Superior temporal gyrus (tissue), 1 donor: ENCODE measurements at regions not wholly inside any gene's neighbourhood (a gene's known extent, or its start where the extent isn't known, plus 50 kb on each side); places are given as distances from the start of the nearest gene placed in this dataset.

ENCODE experiments used
- DNase-seq: peaks from one replicate; pipeline ENCODE4 v3.0.0-alpha.2; 2016; ENCODE audit errors: extremely low spot score

DNA sequence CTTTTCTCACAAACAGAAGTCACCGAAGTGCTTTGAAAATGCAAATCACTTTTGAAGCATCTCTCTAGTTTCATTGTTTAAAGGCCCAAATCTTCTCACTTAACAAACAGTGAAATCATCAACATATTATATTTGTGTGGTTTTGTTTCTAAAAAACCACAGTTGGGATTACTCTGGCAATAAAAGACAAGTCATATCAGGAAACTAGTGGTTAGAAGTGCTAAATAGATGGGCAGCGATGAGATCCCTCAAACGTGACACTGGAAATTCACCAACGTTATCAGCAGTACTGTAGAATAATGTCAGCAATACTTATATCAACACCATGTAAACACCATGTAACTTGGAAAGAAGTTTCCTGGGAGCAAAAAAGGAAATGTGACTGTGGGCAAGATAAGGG is 893.5 kb downstream of the SUCLG1 start:
- no peak for DNase-seq

DNA sequence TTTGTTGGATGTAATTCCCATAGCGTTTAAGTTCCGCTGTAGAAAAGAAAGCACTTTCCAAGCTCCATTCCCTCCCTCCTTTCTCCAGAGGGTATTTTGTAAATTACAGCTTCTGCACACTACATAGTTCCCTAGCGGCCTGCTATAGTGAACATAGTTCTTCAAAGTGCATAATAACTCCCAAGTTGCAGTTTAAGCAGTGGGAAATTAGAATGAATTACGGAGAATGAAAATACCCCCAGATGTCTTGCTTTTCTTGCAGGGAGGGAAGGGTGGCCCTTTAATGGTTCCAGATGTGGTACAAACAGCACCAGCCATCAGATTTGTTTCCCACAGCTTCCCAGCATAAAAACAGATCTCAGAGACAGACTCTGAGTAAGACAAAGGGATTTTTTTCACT is 893.9 kb downstream of the SUCLG1 start:
- no peak for DNase-seq

DNA sequence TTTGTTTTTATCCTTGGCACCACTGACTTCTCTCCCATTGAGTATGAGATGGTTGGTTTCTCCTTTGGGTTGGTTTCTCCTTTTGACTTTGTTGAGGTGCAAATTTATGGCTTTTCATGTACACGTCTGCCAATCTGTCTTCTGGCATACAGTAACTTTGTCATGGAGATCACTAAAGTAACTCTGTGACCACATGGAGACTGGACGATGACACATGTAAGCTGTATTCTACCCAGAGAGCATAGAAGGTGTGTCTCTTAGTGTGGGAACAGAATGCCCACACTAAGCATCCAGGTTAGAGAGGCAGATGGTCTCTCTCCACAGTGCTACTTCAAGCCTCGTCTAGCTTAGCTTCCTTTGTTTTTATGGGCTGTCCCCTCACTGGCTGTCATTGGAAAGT is 897.5 kb downstream of the SUCLG1 start:
- no peak for DNase-seq

DNA sequence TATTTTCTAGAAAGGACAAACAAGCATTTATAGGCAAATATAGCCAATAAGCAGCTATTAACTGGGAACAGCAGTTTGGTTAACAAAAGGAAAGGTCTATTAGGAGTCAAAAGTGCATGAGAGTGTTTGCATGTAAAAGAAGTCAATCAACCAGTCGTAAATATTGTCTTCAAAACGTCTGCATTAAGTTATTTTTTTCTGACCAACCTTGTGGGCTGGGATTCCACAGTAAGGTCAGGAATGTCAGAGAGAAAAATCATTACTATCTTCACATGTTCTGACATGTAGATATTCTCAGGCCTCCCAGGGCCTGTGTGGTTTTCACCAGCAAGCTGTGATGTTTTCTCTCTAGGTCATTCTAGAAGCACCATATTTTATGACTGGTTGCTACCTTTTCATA is 922.5 kb downstream of the SUCLG1 start:
- no peak for DNase-seq

DNA sequence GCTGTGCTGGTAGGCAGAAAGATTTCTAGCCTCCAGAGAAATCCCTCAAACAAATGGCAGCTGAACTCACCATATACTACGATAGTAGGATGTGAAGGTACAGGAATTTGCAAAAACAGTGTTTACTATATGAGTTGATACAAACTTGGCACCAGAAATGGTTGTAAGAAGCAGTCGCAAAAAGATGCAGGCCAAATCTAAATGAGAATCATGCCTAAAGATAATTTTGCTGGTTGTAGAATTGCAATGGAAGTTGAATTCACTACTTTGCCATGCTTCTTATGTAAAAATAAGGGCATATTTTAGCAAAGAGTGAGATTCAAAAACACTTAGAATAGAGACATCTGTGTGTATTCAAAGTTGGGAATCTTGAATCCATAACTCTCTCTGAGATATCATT is 924.7 kb downstream of the SUCLG1 start:
- no peak for DNase-seq

DNA sequence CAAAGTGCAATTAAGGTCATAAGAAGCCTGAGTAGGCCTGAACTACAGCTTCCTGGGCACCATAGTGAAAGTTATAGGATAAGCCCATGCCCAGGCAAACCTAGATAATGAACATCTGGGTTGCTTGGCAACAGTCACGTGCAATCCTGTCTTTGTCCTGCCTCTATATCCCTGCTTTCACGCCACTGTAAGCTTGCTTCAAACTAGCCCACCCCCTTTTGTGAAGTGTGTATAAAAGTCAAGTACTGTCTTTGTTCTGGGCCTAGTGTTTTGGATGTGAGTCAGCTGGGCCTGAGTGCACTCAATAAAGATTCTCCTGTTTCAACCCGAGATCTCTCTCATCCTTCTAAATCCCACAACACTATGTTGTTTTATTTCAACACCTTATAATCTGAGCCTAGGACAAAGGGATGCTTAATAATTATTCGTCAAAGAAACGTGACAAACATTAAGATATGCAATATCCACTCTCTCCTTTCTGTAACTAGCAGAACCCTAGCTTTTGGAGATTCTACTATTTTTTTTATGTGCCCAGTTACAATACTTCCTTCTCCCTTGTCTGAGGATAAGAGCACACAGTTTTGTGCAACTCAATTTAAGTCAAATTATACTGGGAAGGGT is 927.8 kb downstream of the SUCLG1 start:
- no peak for DNase-seq

DNA sequence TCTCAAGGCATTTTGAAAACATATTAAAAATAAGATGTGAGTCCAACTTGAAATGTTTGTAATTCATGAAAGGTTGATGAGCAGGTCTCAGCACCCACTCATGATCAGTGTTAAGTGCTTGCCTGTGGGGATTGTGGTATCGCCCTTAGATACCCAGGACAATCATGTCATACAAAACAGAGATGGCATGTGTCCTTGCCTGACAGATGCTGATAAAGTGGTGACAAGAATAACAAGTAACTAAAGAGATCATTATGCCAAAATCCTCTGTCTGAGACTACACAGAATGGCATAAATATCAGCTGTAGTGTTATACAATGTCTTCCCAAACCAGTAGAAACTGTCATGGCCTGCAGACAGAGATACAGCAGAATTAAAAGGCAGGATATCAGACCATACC is 930.3 kb downstream of the SUCLG1 start:
- no peak for DNase-seq

DNA sequence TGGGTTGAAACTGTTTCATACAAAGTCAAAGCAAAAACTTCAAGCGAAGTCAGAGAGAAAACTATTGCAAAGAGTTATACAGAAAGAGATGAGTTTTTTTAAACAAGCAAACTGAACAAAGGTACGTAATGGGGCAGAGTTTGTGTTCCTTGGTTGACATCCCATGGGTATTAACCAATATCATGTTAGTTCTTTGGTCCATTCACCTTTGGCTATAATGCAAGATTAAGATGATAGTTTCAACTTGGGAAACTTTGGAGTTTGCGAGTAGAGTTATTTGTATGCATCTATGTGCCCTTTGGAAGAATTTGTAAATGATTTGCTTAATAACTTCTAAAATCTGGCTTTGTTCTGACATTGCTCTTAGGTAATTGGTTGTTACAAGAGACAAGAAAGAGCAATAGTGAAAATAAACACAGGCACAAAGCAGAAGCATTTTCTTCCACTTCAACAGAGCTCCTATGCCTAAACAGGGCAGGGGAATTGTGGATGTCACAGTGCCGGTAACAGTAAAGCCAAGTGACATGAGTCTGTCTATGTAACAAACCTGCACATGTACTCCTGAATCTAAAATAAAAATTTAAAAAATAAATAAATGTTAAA is 936.1 kb downstream of the SUCLG1 start:
- DNase-seq = no peak

DNA sequence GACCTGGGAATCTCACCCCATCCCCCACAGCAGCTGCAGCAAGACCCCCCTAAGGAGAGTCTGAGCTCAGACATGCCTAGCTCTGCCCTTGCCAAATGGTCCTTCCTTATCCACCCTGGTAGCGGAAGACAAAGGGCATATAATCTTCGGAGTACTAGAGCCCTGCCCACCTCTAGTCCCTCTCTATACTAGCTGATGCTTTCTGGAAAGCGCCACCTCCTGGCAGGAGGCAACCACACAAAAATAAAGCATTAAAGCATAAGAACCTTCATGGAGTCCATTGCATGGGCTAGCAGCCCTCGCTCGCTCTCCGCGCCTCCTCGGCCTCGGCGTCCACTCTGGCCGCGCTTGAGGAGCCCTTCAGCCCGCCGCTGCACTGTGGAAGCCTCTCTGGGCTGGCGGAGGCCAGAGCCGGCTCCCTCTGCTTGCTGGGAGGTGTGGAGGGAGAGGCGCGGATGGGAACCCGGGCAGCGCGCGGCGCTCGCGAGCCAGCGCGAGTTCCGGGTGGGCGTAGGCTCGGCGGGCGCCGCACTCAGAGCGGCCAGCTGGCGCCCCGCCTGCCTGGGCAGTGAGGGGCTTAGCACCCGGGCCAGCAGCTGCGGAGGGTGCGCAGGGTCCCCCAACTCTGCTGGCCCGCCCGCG is 941.2 kb downstream of the SUCLG1 start:
- no peak for DNase-seq

DNA sequence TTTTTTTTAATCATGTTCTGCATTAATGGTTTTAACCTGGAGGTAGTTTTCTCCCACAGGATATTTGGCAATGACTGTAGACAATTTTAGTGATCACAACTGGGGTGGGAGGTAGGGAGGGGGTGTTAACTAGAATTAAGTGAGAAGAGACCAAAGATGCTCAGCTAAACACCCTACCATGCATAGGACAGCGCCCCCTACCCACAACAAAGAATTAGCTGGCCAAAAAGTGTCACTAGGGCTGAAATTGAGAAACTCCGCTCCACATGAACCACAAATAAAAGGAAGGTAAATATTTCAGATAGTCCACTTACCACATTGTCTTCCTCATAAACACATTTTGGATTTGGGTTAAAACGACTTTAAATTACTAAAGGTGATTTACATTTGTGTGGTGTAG is 942.6 kb downstream of the SUCLG1 start:
- DNase-seq = no peak

DNA sequence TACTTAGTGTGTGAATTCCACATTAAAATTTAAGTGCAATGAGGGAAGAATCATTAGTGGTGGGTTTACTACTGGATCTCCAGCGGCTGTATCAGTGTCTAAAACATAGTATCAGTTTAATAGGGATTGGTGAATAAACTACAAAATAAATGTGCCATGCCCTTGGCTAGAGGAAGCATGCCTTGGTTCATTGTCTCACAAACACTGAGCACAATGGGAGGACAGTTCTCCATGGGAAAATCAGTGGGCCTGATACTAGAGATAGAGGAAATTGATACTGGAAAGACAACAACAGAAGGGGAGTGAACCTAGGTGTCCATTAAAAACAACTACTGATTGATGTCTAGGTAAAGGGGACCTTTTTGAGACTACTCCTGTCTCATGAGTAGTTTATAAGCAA is 971.6 kb downstream of the SUCLG1 start:
- DNase-seq = no peak

DNA sequence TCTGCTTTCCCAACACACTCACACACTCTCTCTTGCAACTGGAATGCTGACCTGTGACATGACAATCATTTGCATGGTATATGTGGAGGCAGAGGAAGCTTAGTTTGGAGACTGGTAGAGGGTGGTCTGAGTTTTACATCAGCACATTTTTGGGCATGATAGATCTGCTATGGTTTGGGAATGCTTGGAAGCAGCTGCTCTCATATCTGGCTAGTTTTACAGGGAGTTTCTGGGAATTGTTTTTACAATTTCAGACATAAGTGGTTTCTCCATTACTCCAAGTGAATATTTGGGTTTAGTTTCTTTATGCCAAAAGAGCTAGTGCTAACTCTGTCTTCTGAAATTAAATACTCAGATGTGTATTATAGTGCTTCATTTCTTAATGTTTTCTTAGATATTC is 977.6 kb downstream of the SUCLG1 start:
- DNase-seq = no peak

DNA sequence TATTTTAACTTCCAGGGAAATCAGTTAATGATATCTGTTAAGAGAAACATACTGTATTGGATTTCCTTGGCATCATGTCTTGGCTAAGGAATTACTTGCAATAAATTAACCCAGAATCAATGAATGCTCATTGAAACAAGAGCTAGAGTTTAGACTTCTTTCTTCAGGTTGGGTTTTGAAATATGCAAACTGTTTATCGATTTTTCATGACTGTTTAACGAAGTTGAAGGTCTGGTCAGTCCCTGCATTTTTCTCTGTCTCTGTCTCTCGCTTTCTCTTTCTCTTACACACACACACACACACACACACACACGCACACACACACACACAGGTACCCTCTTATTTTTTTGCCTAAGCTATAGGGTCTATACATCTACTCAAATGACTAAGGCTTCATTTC is 981.0 kb downstream of the SUCLG1 start:
- DNase-seq = no peak

DNA sequence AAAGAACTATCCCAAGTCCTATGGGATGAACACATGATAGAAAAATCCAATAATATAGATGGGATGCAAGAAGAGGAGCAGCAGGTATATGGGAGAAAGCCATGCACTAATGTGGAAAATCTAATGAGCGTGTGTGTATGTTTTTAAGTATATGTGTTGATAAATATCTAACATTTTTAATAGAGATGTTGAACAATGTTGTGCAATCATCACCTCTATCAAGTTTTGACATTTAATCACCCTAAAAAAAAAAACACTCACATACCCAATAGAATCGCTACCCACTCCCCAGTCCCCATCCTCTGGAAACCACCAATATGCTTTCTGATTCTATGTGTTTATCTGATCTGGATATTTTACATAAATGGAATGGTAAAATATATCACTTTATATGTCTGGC is 983.7 kb downstream of the SUCLG1 start:
- no peak for DNase-seq

DNA sequence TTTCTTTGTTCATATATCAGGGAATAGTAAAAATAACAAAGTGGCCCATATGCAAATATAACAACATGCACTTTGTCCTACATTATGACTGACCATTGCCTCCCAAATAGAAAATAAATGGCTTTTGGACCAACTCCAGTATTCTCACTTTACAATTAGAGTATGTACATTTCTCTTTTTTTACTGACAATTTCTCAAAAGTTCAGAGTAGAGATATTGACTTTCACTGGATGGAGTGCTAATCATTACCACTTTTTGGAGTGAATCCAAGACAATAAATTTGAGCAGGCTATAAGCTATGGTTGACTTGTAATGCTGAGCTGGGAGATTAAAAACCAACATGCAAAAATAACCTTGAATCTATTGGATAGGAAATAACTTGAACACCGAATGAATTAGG is 987.4 kb downstream of the SUCLG1 start:
- no peak for DNase-seq

DNA sequence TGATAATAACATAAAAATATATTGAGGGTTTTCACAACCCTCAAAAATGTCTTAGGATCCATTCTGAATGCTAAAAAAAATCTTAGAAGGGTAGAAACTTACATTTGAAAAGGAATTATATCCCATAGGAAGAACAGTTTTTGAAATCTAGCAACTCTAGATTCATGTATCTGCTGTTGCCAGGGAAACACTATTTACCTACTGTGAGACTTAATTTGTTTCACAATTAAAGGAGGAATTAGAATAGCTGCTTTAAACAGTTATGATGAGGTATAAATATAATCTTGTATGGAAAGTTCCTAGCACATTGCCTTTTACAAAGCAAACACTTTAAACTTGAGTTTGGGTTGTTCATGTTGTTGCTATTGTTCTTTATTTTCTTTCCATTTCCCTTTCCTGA is 988.2 kb downstream of the SUCLG1 start:
- no peak for DNase-seq

DNA sequence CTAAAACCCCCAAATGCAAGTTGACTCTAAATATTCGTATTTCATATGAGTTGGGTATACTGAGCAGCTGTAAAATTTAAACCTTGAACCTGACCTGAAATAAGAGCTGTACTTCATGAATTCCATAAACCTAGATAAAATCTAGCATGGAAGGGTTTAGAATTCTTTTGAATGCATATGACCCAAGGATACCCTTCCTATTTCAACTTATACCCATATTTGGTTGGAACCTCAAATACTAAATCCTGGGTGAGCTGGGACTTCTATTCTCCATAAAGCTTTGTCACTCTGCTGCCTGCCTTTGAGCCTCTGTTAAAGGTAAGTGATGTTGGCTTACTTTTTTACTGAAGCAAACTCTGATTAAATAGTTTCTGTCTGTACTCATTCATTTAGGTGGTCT is 994.6 kb downstream of the SUCLG1 start:
- DNase-seq = no peak

DNA sequence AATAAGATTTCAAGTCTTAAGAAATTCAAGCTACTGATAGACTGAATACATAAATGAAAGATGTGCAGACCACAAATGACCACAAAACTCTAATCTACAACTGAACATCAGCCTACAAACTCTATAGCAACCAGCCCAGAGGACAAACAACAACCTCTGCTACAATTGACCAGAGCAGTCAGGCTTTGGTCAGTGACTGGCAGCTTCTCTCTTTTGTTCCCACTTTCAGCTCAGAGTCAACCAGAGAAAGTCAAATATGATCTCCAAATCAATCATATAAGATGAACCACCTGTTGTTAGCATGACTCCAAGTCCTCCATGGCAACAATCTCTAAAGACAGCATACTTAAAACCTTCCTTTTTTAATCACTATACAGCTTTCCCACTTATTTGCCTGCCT is 996.2 kb downstream of the SUCLG1 start:
- DNase-seq = no peak

DNA sequence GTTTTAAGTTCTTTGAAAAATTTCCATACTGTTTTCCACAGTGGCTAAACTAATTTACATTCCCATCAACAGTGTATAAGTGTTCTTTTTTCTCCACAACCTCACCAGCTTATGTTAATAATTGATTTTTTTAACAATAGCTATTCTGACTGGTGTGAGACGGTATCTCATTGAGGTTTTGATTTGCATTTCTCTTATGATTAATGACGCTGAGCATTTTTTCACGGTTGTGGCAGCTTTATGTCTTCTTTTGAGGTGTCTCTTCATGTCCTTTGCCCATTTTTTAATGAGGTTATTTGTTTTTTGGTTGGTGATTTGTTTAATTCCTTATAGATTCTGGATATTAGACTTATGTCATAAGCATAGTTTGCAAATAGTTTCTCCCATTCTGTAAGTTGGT is 997.9 kb downstream of the SUCLG1 start:
- DNase-seq = no peak

DNA sequence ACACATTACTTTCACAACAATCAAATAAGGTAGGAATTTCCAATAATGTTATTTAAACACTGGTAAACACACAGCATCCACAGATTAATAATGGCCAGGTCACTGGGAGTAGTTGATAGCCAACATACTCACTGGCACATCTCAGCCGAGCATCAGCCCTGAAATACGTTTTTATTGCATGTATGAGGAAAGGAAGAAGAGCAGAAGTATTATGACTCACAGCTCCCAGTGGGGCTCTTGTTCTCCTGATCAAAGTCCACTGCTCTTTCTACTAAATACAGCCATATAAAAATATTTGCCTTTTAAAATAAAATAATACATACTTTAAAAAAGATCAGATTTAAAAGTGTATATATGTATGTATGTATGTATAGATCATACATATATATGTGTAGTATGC is 999.6 kb downstream of the SUCLG1 start:
- no peak for DNase-seq

DNA sequence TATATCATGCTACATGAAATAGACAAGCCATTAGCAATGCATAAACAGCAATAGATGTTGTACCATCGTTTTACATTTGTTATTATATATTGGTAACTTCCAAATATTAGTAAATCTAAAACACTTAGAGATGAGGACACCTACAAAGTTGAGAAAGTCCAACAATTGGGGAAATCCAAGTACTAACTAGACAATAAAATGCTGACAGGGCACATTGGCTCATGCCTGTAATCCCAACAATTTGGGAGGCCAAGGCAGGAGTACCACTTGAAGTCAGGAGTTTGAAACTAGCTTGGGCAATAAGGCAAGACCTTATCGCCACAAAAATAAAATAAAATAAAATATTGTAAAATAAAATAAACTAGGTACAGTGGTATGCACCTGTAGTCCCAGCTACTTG is 1023.1 kb downstream of the SUCLG1 start:
- DNase-seq = no peak

DNA sequence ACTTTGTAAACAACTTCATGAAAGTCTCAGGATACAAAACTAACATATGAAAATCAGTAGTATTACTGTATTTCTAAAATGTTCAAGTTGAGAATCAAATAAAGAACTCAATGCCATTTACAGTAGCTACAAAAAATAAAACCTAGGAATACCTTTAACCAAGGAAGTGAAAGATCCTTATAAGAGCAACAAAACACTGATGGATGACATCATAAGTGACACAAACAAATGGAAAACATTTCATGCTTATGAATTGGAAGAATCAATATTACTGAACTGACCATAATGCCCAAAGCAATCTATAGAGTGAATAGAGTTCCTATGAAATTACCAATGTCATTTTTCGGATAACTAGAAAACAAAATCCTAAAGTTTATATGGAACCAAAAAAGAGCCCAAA is 1038.1 kb downstream of the SUCLG1 start:
- DNase-seq = no peak

DNA sequence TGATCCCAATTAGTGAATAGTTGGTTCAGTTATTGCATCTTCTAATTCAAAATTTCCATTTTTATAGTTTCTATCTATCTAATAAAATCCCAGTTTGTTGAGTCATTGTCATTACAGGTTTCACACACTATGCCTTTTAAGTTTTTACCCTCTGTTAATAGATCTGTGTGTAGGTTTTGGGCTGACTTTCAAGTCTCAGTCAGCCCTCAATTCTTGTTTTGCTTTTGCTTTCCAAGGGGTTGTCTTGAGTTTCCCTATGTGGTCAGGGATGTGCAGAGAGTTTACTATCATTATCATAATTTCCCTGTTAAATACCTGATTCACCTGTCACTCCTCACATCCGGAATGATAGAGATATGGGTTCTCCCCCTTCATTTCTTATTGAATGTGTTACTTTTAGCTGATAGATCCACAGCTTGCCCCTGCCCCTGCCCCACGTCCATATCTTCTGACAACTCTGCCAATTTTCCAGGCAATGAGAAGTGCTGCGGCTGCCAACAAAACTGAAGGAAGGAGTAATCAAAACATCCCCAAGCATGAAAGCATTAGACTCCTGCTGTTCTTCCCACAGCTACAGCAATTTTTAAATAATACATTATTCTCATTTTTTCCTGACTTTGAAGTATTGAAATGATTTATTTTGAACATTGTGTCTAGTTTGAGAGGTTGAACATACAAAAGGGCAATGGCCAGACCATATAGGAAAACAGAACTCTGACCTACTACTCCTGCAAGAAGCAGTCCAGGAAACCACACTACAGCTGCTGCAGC is 1064.8 kb downstream of the SUCLG1 start:
- no peak for DNase-seq
